H1 (cell line): ENCODE measurements at regions not wholly inside any gene's neighbourhood (a gene's known extent, or its start where the extent isn't known, plus 50 kb on each side); places are given as distances from the start of the nearest gene placed in this dataset.

ENCODE experiments used
- RNF2 ChIP-seq: fragments of 200-900, 300-1000 bp; sonication (generic); IDR thresholded peaks from 2 replicates; pipeline ENCODE4 v1.7.1; 2016; ENCODE audit warnings: borderline replicate concordance, low read depth, mild to moderate bottlenecking, antibody characterized with exemption, low read length; ENCODE audit not compliant: poor library complexity, severe bottlenecking; ENCODE audit errors: missing control alignments

- TF ChIP-seq RNF2: no peak
These were observed 205.7 kb downstream of the OTOR start (continued) for GRCh38 chr20:16953858-16954257.
